ENCODE measurements at regions not wholly inside any gene's neighbourhood (a gene's known extent, or its start where the extent isn't known, plus 50 kb on each side); places are given as distances from the start of the nearest gene placed in this dataset.

GRCh38 chr6:12456343-12456742 is 166.2 kb downstream of the EDN1 start:
- TF ChIP-seq CTCF (IDR thresholded peaks at IDR 0.05) (no peak), EZH2phosphoT487 (IDR thresholded peaks at IDR 0.05) (no peak), EZH2 (IDR thresholded peaks at IDR 0.05) (no peak)
